ENCODE measurements at regions not wholly inside any gene's neighbourhood (a gene's known extent, or its start where the extent isn't known, plus 50 kb on each side); places are given as distances from the start of the nearest gene placed in this dataset.

DNA sequence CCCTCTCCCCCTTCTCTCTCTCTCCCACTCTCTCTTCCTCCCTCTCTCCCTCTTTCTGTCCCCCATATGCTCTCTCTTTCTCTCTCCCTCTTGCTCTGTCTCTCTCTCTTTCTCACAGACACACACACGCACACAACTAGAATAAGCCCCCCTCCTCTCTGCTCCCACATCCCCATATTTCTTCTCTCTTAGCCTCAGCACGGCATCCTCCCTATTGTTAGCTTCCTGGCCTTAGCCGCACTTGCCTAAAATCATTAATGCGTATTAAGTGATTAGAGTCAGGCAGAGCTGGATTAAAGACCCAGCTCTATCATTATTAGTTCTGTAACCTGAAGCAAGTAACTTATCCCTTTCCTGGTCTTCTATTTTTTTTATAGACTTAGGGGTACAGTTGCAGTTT is 319.0 kb upstream of the C16orf82 start:
- TF ChIP-seq, protein P1, sequence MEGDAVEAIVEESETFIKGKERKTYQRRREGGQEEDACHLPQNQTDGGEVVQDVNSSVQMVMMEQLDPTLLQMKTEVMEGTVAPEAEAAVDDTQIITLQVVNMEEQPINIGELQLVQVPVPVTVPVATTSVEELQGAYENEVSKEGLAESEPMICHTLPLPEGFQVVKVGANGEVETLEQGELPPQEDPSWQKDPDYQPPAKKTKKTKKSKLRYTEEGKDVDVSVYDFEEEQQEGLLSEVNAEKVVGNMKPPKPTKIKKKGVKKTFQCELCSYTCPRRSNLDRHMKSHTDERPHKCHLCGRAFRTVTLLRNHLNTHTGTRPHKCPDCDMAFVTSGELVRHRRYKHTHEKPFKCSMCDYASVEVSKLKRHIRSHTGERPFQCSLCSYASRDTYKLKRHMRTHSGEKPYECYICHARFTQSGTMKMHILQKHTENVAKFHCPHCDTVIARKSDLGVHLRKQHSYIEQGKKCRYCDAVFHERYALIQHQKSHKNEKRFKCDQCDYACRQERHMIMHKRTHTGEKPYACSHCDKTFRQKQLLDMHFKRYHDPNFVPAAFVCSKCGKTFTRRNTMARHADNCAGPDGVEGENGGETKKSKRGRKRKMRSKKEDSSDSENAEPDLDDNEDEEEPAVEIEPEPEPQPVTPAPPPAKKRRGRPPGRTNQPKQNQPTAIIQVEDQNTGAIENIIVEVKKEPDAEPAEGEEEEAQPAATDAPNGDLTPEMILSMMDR (IDR thresholded peaks at IDR 0.05 in 2 of 3, conservative IDR thresholded peaks at IDR 0.05 in 1 of 3; ENCODE audit: control insufficient read depth in 2 of 3, extremely low read depth in 1 of 3, insufficient read depth in 1 of 3, low read depth in 3 of 3, low read length in 3 of 3), result no peak
- TF ChIP-seq RAD21 (IDR thresholded peaks at IDR 0.05; ENCODE audit: insufficient read depth, low read depth, low read length) (no peak), EZH2 (IDR thresholded peaks at IDR 0.05; ENCODE audit: borderline replicate concordance, control insufficient read depth, low read depth, low read length) (no peak), POLR2AphosphoS2 (IDR thresholded peaks at IDR 0.05; ENCODE audit: low read depth, low read length) (no peak), ESRRA (IDR thresholded peaks at IDR 0.05; ENCODE audit: low read length) (no peak), ZNF384 (IDR thresholded peaks at IDR 0.05; ENCODE audit: borderline replicate concordance, low read depth, low read length) (no peak), CHD1 (IDR thresholded peaks at IDR 0.05; ENCODE audit: low read depth, low read length) (no peak), ASH2L (IDR thresholded peaks at IDR 0.05; ENCODE audit: borderline replicate concordance, low read depth) (no peak), BMI1 (IDR thresholded peaks at IDR 0.05; ENCODE audit: borderline replicate concordance) (no peak)

Data from GM12878 (cell line).